ENCODE measurements at regions not wholly inside any gene's neighbourhood (a gene's known extent, or its start where the extent isn't known, plus 50 kb on each side); places are given as distances from the start of the nearest gene placed in this dataset.

DNA sequence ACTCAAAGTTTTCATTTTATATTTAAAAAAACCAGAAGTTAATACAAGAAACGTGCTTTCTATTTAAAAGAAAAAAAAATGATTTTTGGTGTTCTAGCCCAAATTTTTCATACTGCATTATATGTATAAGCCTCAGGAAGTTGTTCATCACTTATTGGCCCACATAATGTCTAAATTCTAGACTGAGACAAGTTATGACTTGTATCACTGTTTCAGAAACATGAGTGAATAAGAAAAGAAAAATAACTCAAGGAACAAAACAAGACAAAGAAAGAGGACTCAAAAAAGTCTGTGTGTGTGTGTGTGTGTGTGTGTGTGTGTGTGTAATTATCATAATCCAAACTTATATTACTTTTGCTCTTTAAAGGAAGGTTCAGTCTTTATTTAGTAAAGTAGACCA, 929.8 kb downstream of the GALC start:
- TF ChIP-seq, protein P1, sequence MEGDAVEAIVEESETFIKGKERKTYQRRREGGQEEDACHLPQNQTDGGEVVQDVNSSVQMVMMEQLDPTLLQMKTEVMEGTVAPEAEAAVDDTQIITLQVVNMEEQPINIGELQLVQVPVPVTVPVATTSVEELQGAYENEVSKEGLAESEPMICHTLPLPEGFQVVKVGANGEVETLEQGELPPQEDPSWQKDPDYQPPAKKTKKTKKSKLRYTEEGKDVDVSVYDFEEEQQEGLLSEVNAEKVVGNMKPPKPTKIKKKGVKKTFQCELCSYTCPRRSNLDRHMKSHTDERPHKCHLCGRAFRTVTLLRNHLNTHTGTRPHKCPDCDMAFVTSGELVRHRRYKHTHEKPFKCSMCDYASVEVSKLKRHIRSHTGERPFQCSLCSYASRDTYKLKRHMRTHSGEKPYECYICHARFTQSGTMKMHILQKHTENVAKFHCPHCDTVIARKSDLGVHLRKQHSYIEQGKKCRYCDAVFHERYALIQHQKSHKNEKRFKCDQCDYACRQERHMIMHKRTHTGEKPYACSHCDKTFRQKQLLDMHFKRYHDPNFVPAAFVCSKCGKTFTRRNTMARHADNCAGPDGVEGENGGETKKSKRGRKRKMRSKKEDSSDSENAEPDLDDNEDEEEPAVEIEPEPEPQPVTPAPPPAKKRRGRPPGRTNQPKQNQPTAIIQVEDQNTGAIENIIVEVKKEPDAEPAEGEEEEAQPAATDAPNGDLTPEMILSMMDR (IDR thresholded peaks at IDR 0.05), result no peak
- no peak for TF ChIP-seq EP300 (IDR thresholded peaks at IDR 0.05)
